Left kidney (tissue), 1 donor: ENCODE measurements at regions not wholly inside any gene's neighbourhood (a gene's known extent, or its start where the extent isn't known, plus 50 kb on each side); places are given as distances from the start of the nearest gene placed in this dataset.
"Not testable (repeated sequence)": the region's sequence is repeated elsewhere in the genome, so short reads cannot be mapped to it uniquely, and the experiment has no call there.

Experiments used
- DNase-seq: peaks from one replicate; pipeline ENCODE4 v3.0.0-alpha.2; 2013

DNA sequence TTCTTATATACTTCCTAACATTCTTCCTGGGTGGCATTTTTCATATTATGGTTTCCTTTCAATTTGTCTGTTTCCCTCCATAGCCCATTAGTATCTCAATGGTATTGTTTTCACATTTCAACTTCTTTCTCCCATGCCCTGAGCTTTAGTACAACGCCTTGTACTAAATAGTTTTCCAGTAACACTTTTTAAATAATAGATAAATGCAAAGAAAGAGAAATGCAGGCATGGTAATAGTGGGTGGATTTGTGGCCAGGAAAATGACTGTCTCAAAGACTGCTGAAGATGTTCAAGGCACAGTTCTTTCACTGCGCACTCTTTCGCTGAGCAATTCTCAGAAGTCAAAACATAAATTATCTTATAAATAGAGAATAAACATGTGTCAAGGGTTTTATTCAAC is 145.1 kb downstream of the LCA5 start:
- DNase-seq = no peak

DNA sequence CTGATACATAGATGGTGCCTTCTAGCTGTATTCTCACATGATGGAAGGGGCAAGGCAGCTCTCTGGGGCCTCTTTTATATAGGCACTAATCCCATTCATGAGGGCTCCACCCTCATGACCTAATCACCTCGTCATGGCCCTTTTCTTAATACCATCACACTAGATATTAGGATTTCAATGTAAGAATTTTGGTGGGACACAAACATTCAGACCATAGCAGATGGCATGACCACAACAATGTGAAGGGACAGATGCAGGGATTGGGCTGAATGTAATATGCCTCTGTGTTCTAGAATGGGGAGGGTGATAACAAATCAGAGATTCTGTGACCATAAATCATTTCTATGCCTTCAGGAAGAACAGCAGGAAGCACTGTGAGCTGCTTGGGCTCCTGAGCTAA is 145.8 kb downstream of the LCA5 start:
- no peak for DNase-seq

- no peak for DNase-seq
These were observed 151.3 kb downstream of the LCA5 start for GRCh38 chr6:79385893-79386292.

- DNase-seq = no peak
These were observed 150.9 kb upstream of the HMGN3 start for GRCh38 chr6:79385333-79385732.

- DNase-seq = no peak
These were observed 150.4 kb upstream of the HMGN3 start for GRCh38 chr6:79384845-79385244.

DNA sequence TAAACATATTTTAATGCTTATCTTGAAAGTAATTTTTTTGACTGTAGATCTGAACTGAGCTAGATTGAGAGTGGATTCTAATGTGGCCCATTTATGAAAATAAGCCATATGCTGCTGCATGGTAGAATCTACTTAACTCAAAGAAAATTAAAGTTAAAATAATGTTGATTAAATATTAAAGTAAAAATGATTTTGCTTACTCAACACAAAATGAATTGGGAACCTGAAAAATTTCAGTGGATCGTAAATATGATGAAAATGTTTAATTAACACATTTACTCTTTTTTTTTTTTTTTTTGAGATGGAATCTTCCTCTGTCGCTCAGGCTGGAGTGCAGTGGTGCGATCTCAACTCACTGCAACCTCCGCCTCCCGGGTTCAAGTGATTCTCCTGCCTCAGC is 144.5 kb upstream of the HMGN3 start:
- no peak for DNase-seq

DNA sequence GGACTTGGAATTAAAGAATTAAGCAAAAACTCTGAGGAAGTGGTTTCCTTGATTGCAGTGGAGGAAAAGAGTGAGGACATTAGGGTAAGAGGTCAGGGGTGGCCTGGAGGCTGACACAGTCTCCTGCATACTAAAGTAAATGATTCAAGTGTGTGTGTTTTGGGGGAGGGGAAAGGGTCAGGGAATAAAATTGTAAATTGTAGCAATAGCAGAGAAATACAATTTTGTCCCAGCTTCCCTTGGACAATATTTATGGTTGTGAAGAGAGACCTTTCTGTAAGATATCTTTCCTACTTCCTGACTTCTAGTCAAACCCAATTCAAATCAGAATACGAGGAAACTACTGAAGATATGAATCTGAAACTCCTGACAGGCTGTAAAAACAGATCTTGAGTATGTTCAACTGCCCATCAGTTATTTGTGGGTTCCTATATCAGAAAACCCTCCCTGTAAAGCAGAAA is 143.4 kb upstream of the HMGN3 start:
- DNase-seq = peak; percentile 67

- DNase-seq = no peak
These were observed 142.6 kb upstream of the HMGN3 start for GRCh38 chr6:79377047-79377446.

- DNase-seq = no peak
These were observed 141.3 kb upstream of the HMGN3 start for GRCh38 chr6:79375635-79376337.

DNA sequence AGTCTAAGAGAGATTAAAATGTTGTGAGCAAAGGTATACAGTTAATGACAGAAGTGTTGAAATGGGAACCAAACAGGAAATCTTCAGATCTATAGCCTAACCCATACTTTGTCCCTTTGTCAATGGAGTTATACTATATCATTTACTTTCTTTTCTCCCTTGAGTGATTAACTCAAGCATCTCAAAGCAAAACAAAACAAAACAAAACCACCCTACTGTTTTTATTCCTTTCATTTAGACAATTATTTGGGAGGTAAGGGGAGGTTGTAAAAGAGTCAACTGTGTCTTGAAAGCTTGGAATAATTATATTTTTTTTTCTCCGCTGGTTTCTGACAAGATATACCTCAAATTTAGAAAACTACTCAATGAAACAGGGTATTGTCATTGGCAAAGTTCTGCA is 139.8 kb upstream of the HMGN3 start:
- DNase-seq = no peak

GRCh38 chr6:79373880-79374279 is 139.4 kb upstream of the HMGN3 start:
- DNase-seq = no peak

DNA sequence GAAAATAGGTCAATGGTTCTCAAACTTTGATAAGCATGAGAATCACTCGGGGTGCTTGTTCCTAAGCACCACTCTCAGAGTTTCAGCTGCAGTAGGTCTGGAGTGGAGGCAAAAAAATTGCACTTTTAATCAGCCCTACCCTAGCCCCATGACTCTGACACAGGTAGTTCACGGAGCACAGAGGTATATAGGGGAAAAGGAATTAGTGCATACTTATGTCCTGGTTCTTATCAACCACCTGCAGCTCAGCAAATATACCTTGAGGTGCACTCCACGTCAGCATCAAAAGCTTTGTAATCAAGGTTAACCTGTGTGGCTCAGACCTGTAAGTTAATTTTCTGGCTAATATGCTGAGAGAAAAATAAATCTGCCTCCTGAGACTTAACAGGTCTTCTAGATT is 138.8 kb upstream of the HMGN3 start:
- DNase-seq = no peak

GRCh38 chr6:79372757-79373156 is 138.3 kb upstream of the HMGN3 start:
- no peak for DNase-seq

DNA sequence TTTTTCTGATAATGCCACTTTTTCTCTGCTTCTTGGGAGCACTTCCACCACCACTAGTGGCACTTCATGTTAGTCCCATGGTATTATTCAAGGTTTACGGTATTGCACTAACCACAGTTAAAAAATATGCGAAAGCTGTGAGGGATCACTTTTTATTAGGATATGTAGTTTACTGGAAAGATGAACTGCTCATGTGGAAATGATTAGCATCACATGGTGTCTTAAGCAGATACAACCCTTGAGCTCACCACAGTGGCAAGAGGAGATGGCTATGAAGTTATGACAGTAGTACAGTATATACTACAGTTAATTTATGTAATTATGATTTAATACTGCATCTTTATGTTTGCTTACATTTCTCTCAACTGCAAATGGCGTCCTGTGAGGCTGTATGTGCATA is 134.5 kb upstream of the HMGN3 start:
- no peak for DNase-seq

- DNase-seq = not testable (repeated sequence)
These were observed 129.0 kb upstream of the HMGN3 start for GRCh38 chr6:79363441-79363840.

GRCh38 chr6:79361074-79361473 is 126.6 kb upstream of the HMGN3 start:
- not testable (repeated sequence) for DNase-seq

GRCh38 chr6:79353226-79353625 is 118.7 kb upstream of the HMGN3 start:
- no peak for DNase-seq

GRCh38 chr6:79338493-79338892 is 104.0 kb upstream of the HMGN3 start:
- DNase-seq = no peak

- no peak for DNase-seq
These were observed 100.7 kb upstream of the HMGN3 start for GRCh38 chr6:79335133-79335674.

GRCh38 chr6:79334674-79335073 is 100.2 kb upstream of the HMGN3 start:
- no peak for DNase-seq

DNA sequence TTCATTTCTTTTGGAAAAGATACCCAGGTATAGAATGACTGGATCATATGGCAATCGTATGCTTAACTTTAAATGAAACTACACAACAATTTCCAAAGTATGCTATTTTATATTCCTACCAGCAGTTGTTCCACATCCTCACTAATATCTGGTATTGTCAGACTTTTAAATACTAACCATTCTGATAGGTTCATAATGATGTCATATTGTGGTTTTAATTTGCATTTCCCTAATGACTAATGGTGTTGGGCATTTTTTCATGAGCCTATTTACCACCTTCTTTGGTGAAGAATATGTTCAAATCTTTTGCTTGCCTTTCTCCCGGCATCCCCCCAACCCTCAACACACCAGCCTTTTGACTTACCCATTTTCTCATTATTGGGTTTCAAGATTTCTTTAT is 96.2 kb upstream of the HMGN3 start:
- DNase-seq = no peak

DNA sequence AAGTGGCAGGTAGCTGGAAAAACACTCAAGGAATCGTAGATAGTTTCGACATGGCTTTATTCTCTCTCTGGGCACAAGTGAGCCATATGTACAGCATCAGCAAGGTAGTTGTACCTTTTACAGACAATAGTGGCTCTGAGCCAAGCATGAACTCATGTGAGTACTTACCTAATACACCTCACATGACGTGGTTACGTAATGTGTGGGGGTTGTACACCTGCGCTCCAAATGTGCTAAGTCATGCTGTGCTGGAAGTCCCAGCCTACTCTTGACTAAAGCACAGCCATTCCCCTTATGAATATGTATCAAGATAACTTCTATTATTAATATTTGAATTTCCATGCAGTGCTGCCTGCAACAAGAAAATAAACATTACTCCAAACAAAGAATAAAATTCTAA is 78.8 kb upstream of the HMGN3 start:
- DNase-seq = no peak

- no peak for DNase-seq
These were observed 73.0 kb upstream of the HMGN3 start for GRCh38 chr6:79307321-79308036.

DNA sequence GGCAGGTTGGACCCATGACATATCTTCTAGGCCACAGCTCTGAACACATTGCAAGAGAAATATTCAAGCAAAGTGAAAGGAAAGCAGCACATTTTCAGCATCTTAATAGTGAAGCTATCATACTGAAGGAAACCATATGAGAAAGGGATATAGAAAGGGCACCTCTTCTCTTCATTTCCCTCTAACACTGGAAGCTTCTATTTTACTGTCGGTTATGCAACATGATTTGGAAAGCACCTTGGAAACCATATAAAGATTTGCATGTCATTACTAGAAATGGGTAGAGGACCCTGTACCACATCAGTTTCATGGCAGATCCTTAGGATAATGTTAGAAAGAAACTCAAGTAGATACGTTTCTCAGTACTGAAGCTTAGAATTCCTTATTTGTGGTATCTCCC is 70.5 kb upstream of the HMGN3 start:
- no peak for DNase-seq
